ENCODE measurements at regions not wholly inside any gene's neighbourhood (a gene's known extent, or its start where the extent isn't known, plus 50 kb on each side); places are given as distances from the start of the nearest gene placed in this dataset.

DNA sequence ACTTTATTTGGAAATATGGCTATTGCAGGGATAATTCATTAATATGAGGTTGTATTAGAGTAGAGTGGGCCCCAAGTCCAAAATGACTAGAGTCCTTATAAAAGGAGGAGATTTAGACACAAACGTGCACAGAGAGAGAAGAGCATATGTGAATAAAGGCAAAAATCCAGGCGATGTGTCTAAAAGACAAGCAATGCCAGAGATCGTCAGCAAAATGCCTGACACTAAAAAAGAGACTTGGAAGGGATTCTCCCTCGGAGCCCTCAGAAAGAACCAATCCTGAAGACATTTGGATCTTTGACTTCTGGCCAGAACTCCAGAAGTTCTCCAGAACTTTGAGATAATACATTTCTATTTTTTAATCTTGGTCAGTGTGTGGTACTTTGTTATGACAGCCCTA is 472.1 kb downstream of the NLGN4X start:
- Histone ChIP-seq H3K9me3 (ENCODE audit: control insufficient read depth in 4 of 4, insufficient read depth in 3 of 4, low read length in 3 of 4) (no peaks in the 10 kb centered on the region), H3K27me3 (ENCODE audit: control insufficient read depth in 3 of 3, insufficient read depth in 3 of 3, low read length in 2 of 3) (peaks cover 0 to 2% (median 0%) of the 10 kb centered on the region in 3 donors), H3K4me3 (no peak overlapping the region), H3K9ac (ENCODE audit: insufficient read depth in 1 of 2, low read length in 2 of 2) (no peak overlapping the region), H3K36me3 (ENCODE audit: control insufficient read depth in 4 of 4, insufficient read depth in 4 of 4, low read length in 4 of 4) (no peaks in the 10 kb centered on the region), H3K27ac (ENCODE audit: low read depth in 1 of 2, low read length in 1 of 2) (no peak overlapping the region), H3K4me1 (ENCODE audit: control insufficient read depth in 5 of 5, insufficient read depth in 5 of 5, low read length in 5 of 5) (no peaks in the 10 kb centered on the region)
- WGBS, 2 donors, result 78 to 87% methylated on average over 4 of the region's 4 CpGs
- no peak for DNase-seq
- ATAC-seq (ENCODE audit: insufficient read depth, low FRiP score), result no peak
- TF ChIP-seq, protein P1, sequence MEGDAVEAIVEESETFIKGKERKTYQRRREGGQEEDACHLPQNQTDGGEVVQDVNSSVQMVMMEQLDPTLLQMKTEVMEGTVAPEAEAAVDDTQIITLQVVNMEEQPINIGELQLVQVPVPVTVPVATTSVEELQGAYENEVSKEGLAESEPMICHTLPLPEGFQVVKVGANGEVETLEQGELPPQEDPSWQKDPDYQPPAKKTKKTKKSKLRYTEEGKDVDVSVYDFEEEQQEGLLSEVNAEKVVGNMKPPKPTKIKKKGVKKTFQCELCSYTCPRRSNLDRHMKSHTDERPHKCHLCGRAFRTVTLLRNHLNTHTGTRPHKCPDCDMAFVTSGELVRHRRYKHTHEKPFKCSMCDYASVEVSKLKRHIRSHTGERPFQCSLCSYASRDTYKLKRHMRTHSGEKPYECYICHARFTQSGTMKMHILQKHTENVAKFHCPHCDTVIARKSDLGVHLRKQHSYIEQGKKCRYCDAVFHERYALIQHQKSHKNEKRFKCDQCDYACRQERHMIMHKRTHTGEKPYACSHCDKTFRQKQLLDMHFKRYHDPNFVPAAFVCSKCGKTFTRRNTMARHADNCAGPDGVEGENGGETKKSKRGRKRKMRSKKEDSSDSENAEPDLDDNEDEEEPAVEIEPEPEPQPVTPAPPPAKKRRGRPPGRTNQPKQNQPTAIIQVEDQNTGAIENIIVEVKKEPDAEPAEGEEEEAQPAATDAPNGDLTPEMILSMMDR (IDR thresholded peaks at IDR 0.05; ENCODE audit: control extremely low read depth, extremely low read depth), result no peak

DNA sequence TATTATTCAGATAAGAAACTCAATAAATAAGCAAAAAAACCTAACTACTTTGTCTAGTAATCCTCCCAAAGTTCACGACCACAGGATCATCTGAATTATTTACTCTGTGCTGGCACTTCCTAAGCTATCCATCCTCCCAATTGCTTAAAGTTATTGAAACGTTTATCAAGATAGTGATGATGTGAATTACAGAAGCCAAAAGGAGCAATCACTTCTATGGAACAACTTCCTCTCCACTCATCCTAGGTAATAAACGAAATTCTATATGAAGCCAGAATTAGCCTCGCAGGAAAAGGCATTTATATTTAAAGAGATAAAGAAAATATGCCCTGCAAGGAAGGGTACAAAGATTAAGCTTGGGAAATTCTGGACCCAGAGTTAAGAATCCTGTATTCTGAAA is 475.4 kb downstream of the NLGN4X start:
- Histone ChIP-seq H3K27me3 (ENCODE audit: control insufficient read depth in 3 of 3, insufficient read depth in 3 of 3, low read length in 2 of 3) (peaks cover 0 to 3% (median 2%) of the 10 kb centered on the region in 3 donors), H3K4me1 (ENCODE audit: control insufficient read depth in 5 of 5, insufficient read depth in 5 of 5, low read length in 5 of 5) (no peaks in the 10 kb centered on the region), H3K27ac (ENCODE audit: low read depth in 1 of 2, low read length in 1 of 2) (no peak overlapping the region), H3K36me3 (ENCODE audit: control insufficient read depth in 4 of 4, insufficient read depth in 4 of 4, low read length in 4 of 4) (no peaks in the 10 kb centered on the region), H3K4me3 (no peak overlapping the region), H3K9me3 (ENCODE audit: control insufficient read depth in 4 of 4, insufficient read depth in 3 of 4, low read length in 3 of 4) (no peaks in the 10 kb centered on the region), H3K9ac (ENCODE audit: insufficient read depth in 1 of 2, low read length in 2 of 2) (no peak overlapping the region)
- no peak for DNase-seq
- no peak for ATAC-seq (ENCODE audit: insufficient read depth, low FRiP score)
- WGBS, 2 donors, result 54 to 69% methylated on average over 4 of the region's 4 CpGs
- TF ChIP-seq, protein P1 (IDR thresholded peaks at IDR 0.05; ENCODE audit: control extremely low read depth, extremely low read depth), result no peak

DNA sequence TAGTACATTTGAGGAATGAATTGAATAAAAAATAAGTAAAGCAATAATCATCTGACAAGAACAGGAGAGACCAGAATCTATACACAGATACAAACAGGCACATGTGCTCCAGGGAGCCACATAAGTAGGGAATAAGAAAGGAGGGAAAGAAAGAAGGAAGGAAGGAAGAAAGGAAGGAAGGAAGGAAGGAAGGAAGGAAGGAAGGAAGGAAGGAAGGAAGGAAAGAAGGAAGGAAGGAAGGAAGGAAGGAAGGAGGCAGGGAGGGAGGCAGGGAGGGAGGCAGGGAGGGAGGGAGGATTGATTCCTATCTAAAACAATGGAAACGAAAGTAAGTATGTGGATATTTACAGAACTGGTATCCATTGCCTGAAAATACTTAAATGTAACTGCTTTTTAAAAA is 475.8 kb downstream of the NLGN4X start:
- H3K4me3 ChIP-seq, result no peak overlapping the region
- no peak for ATAC-seq (ENCODE audit: insufficient read depth, low FRiP score)
- 55 to 73% methylated on average over 1 of the region's 1 CpG for WGBS, 2 donors

More for the DNA sequence above, 475.8 kb downstream of the NLGN4X start:
- Histone ChIP-seq H3K9ac (ENCODE audit: insufficient read depth in 1 of 2, low read length in 2 of 2) (no peak overlapping the region), H3K9me3 (ENCODE audit: control insufficient read depth in 4 of 4, insufficient read depth in 3 of 4, low read length in 3 of 4) (no peaks in the 10 kb centered on the region), H3K27me3 (ENCODE audit: control insufficient read depth in 3 of 3, insufficient read depth in 3 of 3, low read length in 2 of 3) (peaks cover 0 to 3% (median 2%) of the 10 kb centered on the region in 3 donors), H3K27ac (ENCODE audit: low read depth in 1 of 2, low read length in 1 of 2) (no peak overlapping the region), H3K4me1 (ENCODE audit: control insufficient read depth in 5 of 5, insufficient read depth in 5 of 5, low read length in 5 of 5) (no peaks in the 10 kb centered on the region), H3K36me3 (ENCODE audit: control insufficient read depth in 4 of 4, insufficient read depth in 4 of 4, low read length in 4 of 4) (no peaks in the 10 kb centered on the region)
- no peak for DNase-seq
- TF ChIP-seq, protein P1 (IDR thresholded peaks at IDR 0.05; ENCODE audit: control extremely low read depth, extremely low read depth), result no peak

Data from lung (tissue), 11 donors.